NCI-H187 (cell line): ENCODE measurements at regions not wholly inside any gene's neighbourhood (a gene's known extent, or its start where the extent isn't known, plus 50 kb on each side); places are given as distances from the start of the nearest gene placed in this dataset.
"Not testable (repeated sequence)": the region's sequence is repeated elsewhere in the genome, so short reads cannot be mapped to it uniquely, and the experiment has no call there.

Source experiments
- DNase-seq, 2 experiments: peaks; one replicate each; lab custom pipeline; 2025; lab: John Stamatoyannopoulos, UW

- DNase-seq: no peak
Observed at GRCh38 chr10:28130267-28130666, 131.4 kb upstream of the ODAD2 start.

GRCh38 chr10:28127881-28128280 lies 129.0 kb upstream of the ODAD2 start:
- no peak for DNase-seq

- DNase-seq: no peak
Observed at GRCh38 chr10:28125701-28126100, 126.8 kb upstream of the ODAD2 start.

- DNase-seq: no peak
Observed at GRCh38 chr10:28120795-28121194, 121.9 kb upstream of the ODAD2 start.

GRCh38 chr10:28120043-28120749 lies 121.3 kb upstream of the ODAD2 start:
- DNase-seq: no peak

- no peak for DNase-seq
Observed at GRCh38 chr10:28118985-28119628, 120.2 kb upstream of the ODAD2 start.

- no peak for DNase-seq
Observed at GRCh38 chr10:28113202-28113601, 114.3 kb upstream of the ODAD2 start.

GRCh38 chr10:28111712-28112111 lies 112.8 kb upstream of the ODAD2 start:
- no peak for DNase-seq

GRCh38 chr10:28105561-28105960 lies 106.7 kb upstream of the ODAD2 start:
- no peak for DNase-seq

- no peak for DNase-seq
Observed at GRCh38 chr10:28097633-28098032, 98.8 kb upstream of the ODAD2 start.

GRCh38 chr10:28095791-28096378 lies 97.0 kb upstream of the ODAD2 start:
- DNase-seq: no peak

- no peak for DNase-seq
Observed at GRCh38 chr10:28094121-28094520, 95.2 kb upstream of the ODAD2 start.

- no peak for DNase-seq
Observed at GRCh38 chr10:28091913-28092312, 93.0 kb upstream of the ODAD2 start.

- DNase-seq: no peak
Observed at GRCh38 chr10:28090506-28090905, 91.6 kb upstream of the ODAD2 start.

GRCh38 chr10:28089467-28089866 lies 90.6 kb upstream of the ODAD2 start:
- no peak for DNase-seq

GRCh38 chr10:28087661-28088351 lies 88.9 kb upstream of the ODAD2 start:
- DNase-seq: no peak

- DNase-seq: not testable (repeated sequence)
Observed at GRCh38 chr10:28085760-28086159, 86.9 kb upstream of the ODAD2 start.

- no peak for DNase-seq
Observed at GRCh38 chr10:28082885-28083284, 84.0 kb upstream of the ODAD2 start.

GRCh38 chr10:28082316-28082715 lies 83.4 kb upstream of the ODAD2 start:
- DNase-seq: no peak

GRCh38 chr10:28077889-28078288 lies 79.0 kb upstream of the ODAD2 start:
- no peak for DNase-seq

- DNase-seq: no peak
Observed at GRCh38 chr10:28075424-28075823, 76.5 kb upstream of the ODAD2 start.

GRCh38 chr10:28072573-28072972 lies 73.7 kb upstream of the ODAD2 start:
- DNase-seq: no peak
